A673 (cell line): ENCODE measurements at regions not wholly inside any gene's neighbourhood (a gene's known extent, or its start where the extent isn't known, plus 50 kb on each side); places are given as distances from the start of the nearest gene placed in this dataset.

Source experiments
- BruUV-seq: library from RNA; stranded (reverse); fragments of 400-500 nt; replicated peaks from 2 replicates; lab custom pipeline; 2021; lab: Mats Ljungman, UMichigan
- CTCF ChIA-PET: fragments of 300-600 bp; sonication (Branson Sonifier 250); formaldehyde crosslinking; loops from one replicate; lab custom pipeline; 2022; ENCODE audit warnings: antibody characterized with exemption; lab: Charles Lee
- POLR2A ChIA-PET: fragments of 300-600 bp; sonication (Branson Sonifier 250); formaldehyde crosslinking; loops from one replicate; lab custom pipeline; 2022; ENCODE audit warnings: antibody characterized with exemption; ENCODE audit not compliant: low non-redundant PET; lab: Charles Lee
- DNase-seq: peaks from one replicate; pipeline ENCODE4 v3.0.0-alpha.2; 2015; ENCODE audit warnings: low spot score
- H3K27ac ChIP-seq: fragments of 200-600 bp; sonication (generic); 2 replicates; pipeline ENCODE4 v1.5.1; 2016; ENCODE audit warnings: mixed run types, low read depth, mild to moderate bottlenecking, mixed read lengths, antibody characterized with exemption, low read length; ENCODE audit not compliant: poor library complexity, severe bottlenecking
- H3K27me3 ChIP-seq: fragments of 200-600 bp; sonication (generic); replicated peaks from 2 replicates; pipeline ENCODE4 v1.6.1; 2017; ENCODE audit warnings: mixed run types, low read depth, mild to moderate bottlenecking, mixed read lengths, antibody characterized with exemption, low read length; ENCODE audit not compliant: insufficient read depth, poor library complexity
- H3K36me3 ChIP-seq: fragments of 200-600 bp; sonication (generic); 2 replicates; pipeline ENCODE4 v1.6.1; 2016; ENCODE audit warnings: mixed run types, mild to moderate bottlenecking, mixed read lengths, antibody characterized with exemption, low read length; ENCODE audit not compliant: insufficient read depth, poor library complexity, severe bottlenecking
- H3K4me1 ChIP-seq: fragments of 200-600 bp; sonication (generic); 2 replicates; pipeline ENCODE4 v1.6.1; 2017; ENCODE audit warnings: mixed run types, mild to moderate bottlenecking, mixed read lengths, antibody characterized with exemption, low read length; ENCODE audit not compliant: insufficient read depth, poor library complexity, severe bottlenecking
- H3K4me3 ChIP-seq: fragments of 200-600 bp; sonication (generic); 2 replicates; pipeline ENCODE4 v1.5.1; 2016; ENCODE audit warnings: low read depth, mixed run types, mild to moderate bottlenecking, mixed read lengths, low read length; ENCODE audit not compliant: poor library complexity, severe bottlenecking
- H3K9me3 ChIP-seq: fragments of 200-600 bp; sonication (generic); 2 replicates; pipeline ENCODE4 v1.6.1; 2016; ENCODE audit warnings: mixed run types, low read depth, mild to moderate bottlenecking, mixed read lengths, antibody characterized with exemption, low read length; ENCODE audit not compliant: poor library complexity, severe bottlenecking
- CTCF ChIP-seq: fragments of 300-800, 200-600 bp; sonication (generic); conservative IDR thresholded peaks from 2 replicates; pipeline ENCODE4 v1.5.1; 2017; ENCODE audit warnings: low read depth, mild to moderate bottlenecking, antibody characterized with exemption, low read length, moderate library complexity, mixed read lengths
- EZH2 ChIP-seq: fragments of 200-600 bp; sonication (generic); IDR thresholded peaks from 2 replicates; pipeline ENCODE4 v1.6.1; 2017; ENCODE audit warnings: borderline replicate concordance, low read depth, mild to moderate bottlenecking, mixed read lengths, antibody characterized with exemption, low read length; ENCODE audit not compliant: poor library complexity, severe bottlenecking
- intact Hi-C: fragments of 100-400 bp; cut with micrococcal nuclease; formaldehyde crosslinking; loops from one replicate; pipeline ENCODE4 v1.10.0; 2022; ENCODE audit not compliant: unreplicated experiment

DNA sequence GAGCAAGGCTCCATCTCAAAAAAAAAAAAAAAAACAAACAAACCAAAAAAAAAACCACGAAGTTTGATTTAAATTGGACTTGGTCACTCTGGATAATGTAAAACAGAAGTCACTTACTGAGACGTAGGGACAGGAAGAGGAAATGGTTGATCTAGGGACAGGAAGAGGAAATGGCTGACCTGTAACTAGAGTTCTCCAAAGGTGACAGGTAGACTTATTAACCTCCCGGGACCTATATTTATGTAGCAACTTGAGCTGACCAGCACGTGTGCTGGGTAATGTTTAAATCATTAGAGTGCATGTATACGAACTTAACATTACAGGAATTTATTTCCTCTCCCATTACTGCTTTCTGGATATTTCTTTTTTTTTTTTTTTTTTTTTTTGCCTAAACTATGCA, 81.5 kb upstream of the DHX40 start:
- CTCF ChIA-PET, result interaction anchor here (0.5 kb wide), 1 partner anchor 1812 kb away, joined by 4 read pairs; no protein-coding TSS in a partner anchor
- BruUV-seq, result no TSS peak
- POLR2A ChIA-PET, result no interaction called here

DNA sequence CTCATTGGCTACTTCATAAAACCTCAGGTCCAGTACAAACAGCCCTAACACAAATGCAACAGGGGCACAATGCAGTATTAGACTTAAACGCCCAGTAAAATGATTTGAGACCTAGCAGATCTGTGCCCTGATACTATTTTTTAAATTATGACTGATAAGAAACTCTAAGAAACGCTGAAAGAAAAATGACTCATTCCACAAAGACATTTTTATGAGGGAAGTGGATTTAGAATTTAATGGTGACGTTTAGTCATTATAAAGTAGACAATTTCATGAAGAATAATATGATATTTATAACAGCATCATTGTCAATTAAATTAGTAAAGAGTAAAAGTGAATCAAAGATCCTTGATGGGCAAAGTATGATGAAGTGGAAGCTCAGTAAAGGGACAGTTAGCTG, 80.4 kb upstream of the DHX40 start:
- POLR2A ChIA-PET, result no interaction called here
- Histone ChIP-seq H3K4me1 (no peaks in the 10 kb centered on the region), H3K36me3 (no peaks in the 10 kb centered on the region), H3K27me3 (no peaks in the 10 kb centered on the region), H3K27ac (no peak overlapping the region), H3K9me3 (no peaks in the 10 kb centered on the region), H3K4me3 (no peak overlapping the region)
- no TSS peak for BruUV-seq
- TF ChIP-seq EZH2 (no peak), CTCF (no peak)
- CTCF ChIA-PET, result no interaction called here
- intact Hi-C loops, result no loop called here
- no peak for DNase-seq

More for the DNA sequence above, 81.5 kb upstream of the DHX40 start:
- TF ChIP-seq CTCF (no peak), EZH2 (no peak)
- Histone ChIP-seq H3K36me3 (no peaks in the 10 kb centered on the region), H3K27me3 (no peaks in the 10 kb centered on the region), H3K4me3 (no peak overlapping the region), H3K27ac (no peak overlapping the region), H3K9me3 (no peaks in the 10 kb centered on the region), H3K4me1 (no peaks in the 10 kb centered on the region)
- DNase-seq, result no peak
- intact Hi-C loops, result no loop called here

- Histone ChIP-seq H3K9me3 (no peaks in the 10 kb centered on the region), H3K27ac (no peak overlapping the region), H3K36me3 (no peaks in the 10 kb centered on the region), H3K27me3 (no peaks in the 10 kb centered on the region), H3K4me3 (no peak overlapping the region), H3K4me1 (no peaks in the 10 kb centered on the region)
- POLR2A ChIA-PET, result no interaction called here
- CTCF ChIA-PET, result no interaction called here
- TF ChIP-seq EZH2 (no peak), CTCF (no peak)
- intact Hi-C loops, result no loop called here
- no TSS peak for BruUV-seq
- DNase-seq, result no peak
Observed at GRCh38 chr17:59485946-59486345, 79.5 kb upstream of the DHX40 start.
